T-helper 1 cell treated with Interleukin-12 subunit alpha and Interleukin-12 subunit beta and Interleukin-4 antibody, amounts not matched to agents 30 μg/mL and 1 μg/mL, for 36 hours (primary cell): ENCODE measurements at regions not wholly inside any gene's neighbourhood (a gene's known extent, or its start where the extent isn't known, plus 50 kb on each side); places are given as distances from the start of the nearest gene placed in this dataset.

Experiments
- H3K27ac Mint-ChIP-seq: one replicate; pipeline ENCODE4 v1.8.0; 2021; ENCODE audit warnings: mild to moderate bottlenecking, mixed read lengths
- H3K27me3 Mint-ChIP-seq: one replicate; pipeline ENCODE4 v1.8.0; 2021; ENCODE audit warnings: low read depth, mixed read lengths
- H3K36me3 Mint-ChIP-seq: one replicate; pipeline ENCODE4 v1.8.0; 2021; ENCODE audit warnings: low read depth, mixed read lengths
- H3K4me1 Mint-ChIP-seq: one replicate; pipeline ENCODE4 v1.8.0; 2021; ENCODE audit warnings: low read depth, mixed read lengths
- H3K4me3 Mint-ChIP-seq: one replicate; pipeline ENCODE4 v1.8.0; 2021; ENCODE audit warnings: mild to moderate bottlenecking, moderate library complexity, mixed read lengths
- H3K9me3 Mint-ChIP-seq: one replicate; pipeline ENCODE4 v1.8.0; 2021; ENCODE audit warnings: mixed read lengths

- H3K27ac Mint-ChIP-seq = no peak overlapping the region
- peaks cover 18% of the 10 kb centered on the region for H3K9me3 Mint-ChIP-seq
- H3K36me3 Mint-ChIP-seq = no peaks in the 10 kb centered on the region
- no peak overlapping the region for H3K4me3 Mint-ChIP-seq
- no peaks in the 10 kb centered on the region for H3K4me1 Mint-ChIP-seq
- H3K27me3 Mint-ChIP-seq = no peaks in the 10 kb centered on the region
These were observed 366.8 kb downstream of the SLITRK1 start for GRCh38 chr13:83515268-83516015.

- Mint-ChIP-seq H3K27me3 (no peaks in the 10 kb centered on the region), H3K36me3 (no peaks in the 10 kb centered on the region), H3K4me3 (no peak overlapping the region), H3K27ac (no peak overlapping the region), H3K9me3 (peaks cover 6% of the 10 kb centered on the region), H3K4me1 (no peaks in the 10 kb centered on the region)
These were observed 373.4 kb downstream of the SLITRK1 start for GRCh38 chr13:83508771-83509301.

GRCh38 chr13:83503424-83503823 is 378.9 kb downstream of the SLITRK1 start:
- H3K36me3 Mint-ChIP-seq = no peaks in the 10 kb centered on the region
- no peak overlapping the region for H3K27ac Mint-ChIP-seq
- no peaks in the 10 kb centered on the region for H3K4me1 Mint-ChIP-seq
- no peaks in the 10 kb centered on the region for H3K27me3 Mint-ChIP-seq
- H3K4me3 Mint-ChIP-seq = no peak overlapping the region
- peaks cover 18% of the 10 kb centered on the region for H3K9me3 Mint-ChIP-seq

GRCh38 chr13:83499286-83499685 is 383.0 kb downstream of the SLITRK1 start:
- peaks cover 23% of the 10 kb centered on the region for H3K9me3 Mint-ChIP-seq
- H3K27ac Mint-ChIP-seq = no peak overlapping the region
- no peaks in the 10 kb centered on the region for H3K27me3 Mint-ChIP-seq
- H3K4me1 Mint-ChIP-seq = no peaks in the 10 kb centered on the region
- no peaks in the 10 kb centered on the region for H3K36me3 Mint-ChIP-seq
- no peak overlapping the region for H3K4me3 Mint-ChIP-seq

GRCh38 chr13:83498481-83499190 is 383.6 kb downstream of the SLITRK1 start:
- no peak overlapping the region for H3K4me3 Mint-ChIP-seq
- H3K27me3 Mint-ChIP-seq = no peaks in the 10 kb centered on the region
- H3K36me3 Mint-ChIP-seq = no peaks in the 10 kb centered on the region
- no peaks in the 10 kb centered on the region for H3K4me1 Mint-ChIP-seq
- H3K9me3 Mint-ChIP-seq = peaks cover 25% of the 10 kb centered on the region
- no peak overlapping the region for H3K27ac Mint-ChIP-seq

- Mint-ChIP-seq H3K27me3 (no peaks in the 10 kb centered on the region), H3K27ac (no peak overlapping the region), H3K36me3 (no peaks in the 10 kb centered on the region), H3K4me1 (no peaks in the 10 kb centered on the region), H3K9me3 (peaks cover 22% of the 10 kb centered on the region), H3K4me3 (no peak overlapping the region)
These were observed 384.2 kb downstream of the SLITRK1 start for GRCh38 chr13:83498045-83498444.

GRCh38 chr13:83496501-83496900 is 385.8 kb downstream of the SLITRK1 start:
- H3K27me3 Mint-ChIP-seq = no peaks in the 10 kb centered on the region
- no peaks in the 10 kb centered on the region for H3K36me3 Mint-ChIP-seq
- no peak overlapping the region for H3K27ac Mint-ChIP-seq
- H3K4me1 Mint-ChIP-seq = no peaks in the 10 kb centered on the region
- H3K4me3 Mint-ChIP-seq = no peak overlapping the region
- H3K9me3 Mint-ChIP-seq = peaks cover 18% of the 10 kb centered on the region

- Mint-ChIP-seq H3K9me3 (no peaks in the 10 kb centered on the region), H3K36me3 (no peaks in the 10 kb centered on the region), H3K27ac (no peak overlapping the region), H3K27me3 (no peaks in the 10 kb centered on the region), H3K4me1 (no peaks in the 10 kb centered on the region), H3K4me3 (no peak overlapping the region)
These were observed 397.2 kb downstream of the SLITRK1 start for GRCh38 chr13:83485101-83485500.

GRCh38 chr13:83471011-83471410 is 411.3 kb downstream of the SLITRK1 start:
- H3K36me3 Mint-ChIP-seq = no peaks in the 10 kb centered on the region

GRCh38 chr13:83470133-83470797 is 412.0 kb downstream of the SLITRK1 start:
- Mint-ChIP-seq H3K9me3 (peaks cover 12% of the 10 kb centered on the region), H3K27ac (no peak overlapping the region)

More at GRCh38 chr13:83471011-83471410, 411.3 kb downstream of the SLITRK1 start:
- no peak overlapping the region for H3K4me3 Mint-ChIP-seq
- H3K9me3 Mint-ChIP-seq = peaks cover 14% of the 10 kb centered on the region
- H3K27ac Mint-ChIP-seq = no peak overlapping the region
- no peaks in the 10 kb centered on the region for H3K27me3 Mint-ChIP-seq
- no peaks in the 10 kb centered on the region for H3K4me1 Mint-ChIP-seq

GRCh38 chr13:83453723-83454122 is 428.6 kb downstream of the SLITRK1 start:
- Mint-ChIP-seq H3K4me3 (no peak overlapping the region), H3K27ac (no peak overlapping the region), H3K4me1 (no peaks in the 10 kb centered on the region), H3K27me3 (no peaks in the 10 kb centered on the region), H3K9me3 (peaks cover 4% of the 10 kb centered on the region), H3K36me3 (no peaks in the 10 kb centered on the region)

More at GRCh38 chr13:83470133-83470797, 412.0 kb downstream of the SLITRK1 start:
- Mint-ChIP-seq H3K36me3 (no peaks in the 10 kb centered on the region), H3K4me1 (no peaks in the 10 kb centered on the region), H3K4me3 (no peak overlapping the region), H3K27me3 (no peaks in the 10 kb centered on the region)

GRCh38 chr13:83453300-83453699 is 429.0 kb downstream of the SLITRK1 start:
- H3K9me3 Mint-ChIP-seq = peaks cover 4% of the 10 kb centered on the region
- H3K4me3 Mint-ChIP-seq = no peak overlapping the region
- no peaks in the 10 kb centered on the region for H3K36me3 Mint-ChIP-seq
- no peaks in the 10 kb centered on the region for H3K4me1 Mint-ChIP-seq
- H3K27ac Mint-ChIP-seq = no peak overlapping the region
- no peaks in the 10 kb centered on the region for H3K27me3 Mint-ChIP-seq

GRCh38 chr13:83452292-83452950 is 429.9 kb downstream of the SLITRK1 start:
- no peaks in the 10 kb centered on the region for H3K36me3 Mint-ChIP-seq
- H3K4me1 Mint-ChIP-seq = no peaks in the 10 kb centered on the region
- no peak overlapping the region for H3K4me3 Mint-ChIP-seq
- H3K9me3 Mint-ChIP-seq = peaks cover 4% of the 10 kb centered on the region
- no peak overlapping the region for H3K27ac Mint-ChIP-seq
- H3K27me3 Mint-ChIP-seq = no peaks in the 10 kb centered on the region

- H3K4me1 Mint-ChIP-seq = no peaks in the 10 kb centered on the region
These were observed 431.7 kb downstream of the SLITRK1 start for GRCh38 chr13:83450591-83450990.

More at GRCh38 chr13:83450591-83450990, 431.7 kb downstream of the SLITRK1 start:
- Mint-ChIP-seq H3K4me3 (no peak overlapping the region), H3K27me3 (no peaks in the 10 kb centered on the region), H3K27ac (no peak overlapping the region), H3K9me3 (peaks cover 9% of the 10 kb centered on the region), H3K36me3 (no peaks in the 10 kb centered on the region)
